NCI-H1092 (cell line): ENCODE measurements at regions not wholly inside any gene's neighbourhood (a gene's known extent, or its start where the extent isn't known, plus 50 kb on each side); places are given as distances from the start of the nearest gene placed in this dataset.
"Not testable (repeated sequence)": the region's sequence is repeated elsewhere in the genome, so short reads cannot be mapped to it uniquely, and the experiment has no call there.

Experiments
- DNase-seq: peaks from one replicate; lab custom pipeline; 2025; lab: John Stamatoyannopoulos, UW

DNA sequence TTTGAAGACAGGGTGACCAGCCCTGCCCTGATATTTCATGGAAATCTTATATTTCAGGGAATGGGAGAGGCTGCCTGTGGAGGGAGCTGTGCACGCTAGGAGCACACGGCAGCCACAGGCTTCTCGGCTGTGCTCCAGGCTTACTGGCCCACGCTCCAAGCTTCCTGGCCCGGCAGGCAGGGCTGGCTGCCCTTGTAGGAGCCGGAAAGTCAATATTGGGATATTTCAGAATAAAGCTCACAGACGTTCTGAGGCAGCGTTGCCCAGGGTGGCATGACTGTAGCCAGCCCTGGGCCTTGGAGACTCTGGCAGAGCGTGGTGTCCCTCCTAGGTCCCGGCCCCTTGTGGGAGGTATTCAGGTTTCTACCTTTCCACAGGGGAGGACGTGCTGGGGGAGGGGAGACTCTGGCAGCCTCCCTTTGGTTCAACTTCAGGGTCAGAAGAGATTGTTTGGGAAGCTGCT lies 95.6 kb downstream of the NPIPB11 start:
- DNase-seq, result no peak

GRCh38 chr16:29310243-29310642 lies 96.3 kb downstream of the NPIPB11 start:
- DNase-seq, result not testable (repeated sequence)

GRCh38 chr16:29309601-29310000 lies 96.9 kb downstream of the NPIPB11 start:
- DNase-seq, result not testable (repeated sequence)

GRCh38 chr16:29308644-29309546 lies 97.6 kb downstream of the NPIPB11 start:
- no peak for DNase-seq

DNA sequence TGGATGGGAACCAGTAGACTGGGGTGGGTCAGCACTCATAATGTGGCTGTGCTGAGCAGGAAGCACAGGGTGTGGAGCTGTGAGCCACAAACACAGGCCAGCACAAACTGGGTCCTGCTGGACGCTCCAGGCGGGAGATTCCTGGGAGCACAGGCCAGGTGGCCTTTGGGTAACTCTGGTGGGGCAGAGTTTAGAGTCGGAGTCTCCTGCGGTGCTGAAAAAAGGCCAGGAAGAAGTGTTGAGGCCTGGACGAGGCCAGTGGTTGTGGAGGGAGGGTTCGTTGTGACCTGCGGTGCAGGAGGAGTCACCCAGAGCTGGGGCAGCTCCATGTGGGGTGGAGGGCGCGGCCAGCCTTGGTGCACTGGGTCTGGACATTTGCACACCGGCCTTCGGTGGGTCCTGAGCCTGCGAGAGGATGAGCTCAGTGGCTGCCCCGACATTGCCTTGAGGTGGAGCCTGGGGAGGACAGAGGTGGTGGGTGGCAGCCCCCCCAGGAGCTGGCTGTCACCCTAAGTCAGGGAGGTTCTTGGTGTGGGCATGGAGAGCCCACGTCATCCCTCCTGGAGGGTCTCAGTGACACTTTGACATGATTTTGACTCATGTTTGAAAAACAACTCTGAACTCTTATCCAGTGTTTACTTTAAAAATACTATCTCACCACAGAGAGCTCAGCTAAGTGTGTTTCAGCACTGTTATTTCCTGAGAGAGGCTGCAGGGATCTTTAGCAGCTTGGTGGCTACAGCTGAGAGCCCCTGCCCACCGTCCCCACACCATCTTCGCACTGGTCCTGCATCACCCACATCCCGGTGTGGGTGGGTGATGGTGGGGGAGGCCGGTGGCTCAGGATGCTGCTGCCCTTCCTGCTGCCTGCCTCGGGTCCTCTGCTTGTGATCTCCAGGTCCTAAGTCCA lies 98.7 kb downstream of the NPIPB11 start:
- no peak for DNase-seq

- DNase-seq, result no peak
These were observed 99.4 kb downstream of the NPIPB11 start for GRCh38 chr16:29306943-29307597.

- no peak for DNase-seq
These were observed 100.3 kb downstream of the NPIPB11 start for GRCh38 chr16:29306201-29306600.

GRCh38 chr16:29305018-29305417 lies 101.5 kb downstream of the NPIPB11 start:
- DNase-seq, result not testable (repeated sequence)

- DNase-seq, result no peak
These were observed 102.3 kb downstream of the NPIPB11 start for GRCh38 chr16:29304251-29304650.

- no peak for DNase-seq
These were observed 103.0 kb downstream of the NPIPB11 start for GRCh38 chr16:29303520-29303919.

- DNase-seq, result no peak
These were observed 103.5 kb downstream of the NPIPB11 start for GRCh38 chr16:29302976-29303375.

GRCh38 chr16:29302433-29302832 lies 104.1 kb downstream of the NPIPB11 start:
- not testable (repeated sequence) for DNase-seq

- DNase-seq, result not testable (repeated sequence)
These were observed 104.7 kb downstream of the NPIPB11 start for GRCh38 chr16:29301662-29302285.

GRCh38 chr16:29300541-29301535 lies 105.7 kb downstream of the NPIPB11 start:
- DNase-seq, result not testable (repeated sequence)

- DNase-seq, result not testable (repeated sequence)
These were observed 106.5 kb downstream of the NPIPB11 start for GRCh38 chr16:29300030-29300491.

- DNase-seq, result not testable (repeated sequence)
These were observed 107.5 kb downstream of the NPIPB11 start for GRCh38 chr16:29298997-29299396.

- not testable (repeated sequence) for DNase-seq
These were observed 108.2 kb downstream of the NPIPB11 start for GRCh38 chr16:29298307-29298706.

DNA sequence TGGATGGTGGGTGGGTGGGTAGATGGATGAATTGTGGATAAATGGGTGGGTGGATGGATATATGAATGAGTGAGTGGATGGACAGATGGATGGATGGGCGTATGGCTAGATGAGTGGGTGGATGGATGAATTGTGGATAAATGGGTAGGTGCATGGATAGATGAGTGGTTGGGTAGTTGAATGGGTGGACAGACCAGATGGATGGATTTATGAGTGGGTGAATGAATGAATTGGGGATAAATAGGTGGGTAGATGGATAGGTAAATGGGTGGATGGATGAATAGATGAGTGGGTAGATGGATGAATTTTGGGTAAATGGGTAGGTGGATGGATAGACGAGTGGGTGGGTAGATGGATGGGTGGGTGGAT lies 108.7 kb downstream of the NPIPB11 start:
- DNase-seq, result not testable (repeated sequence)

DNA sequence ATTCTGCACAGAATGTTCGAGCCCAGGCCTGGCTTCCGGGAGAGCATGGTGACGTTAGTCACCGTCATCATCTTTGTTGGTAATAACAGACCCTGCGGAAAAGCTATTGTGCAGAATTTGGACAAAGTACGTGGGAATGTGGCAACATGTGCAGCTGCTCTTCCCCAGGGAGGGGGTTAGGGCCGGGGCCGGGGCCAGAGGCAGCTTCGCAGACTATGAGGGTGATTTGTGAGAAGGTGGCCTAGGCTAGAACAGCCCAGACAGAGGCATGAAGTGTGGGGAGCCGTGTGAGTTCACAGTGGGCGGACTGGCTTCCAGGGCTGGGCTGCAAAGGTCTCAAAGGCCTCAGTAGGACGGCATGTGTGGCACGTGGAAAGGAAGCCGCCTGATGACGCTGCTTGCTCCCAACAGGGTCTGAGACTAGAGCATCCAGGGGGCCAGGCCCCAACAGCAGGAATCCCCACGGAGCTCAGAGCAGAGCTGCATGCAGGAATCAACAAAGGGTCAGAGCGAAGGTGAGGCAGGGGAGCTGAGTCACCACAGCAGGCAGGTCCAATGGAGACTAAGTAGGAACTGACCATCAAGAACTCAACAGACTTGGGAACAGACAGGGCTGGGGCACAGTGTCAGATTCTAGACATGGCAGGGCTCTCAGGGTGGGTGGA lies 109.2 kb downstream of the NPIPB11 start:
- DNase-seq, result not testable (repeated sequence)

DNA sequence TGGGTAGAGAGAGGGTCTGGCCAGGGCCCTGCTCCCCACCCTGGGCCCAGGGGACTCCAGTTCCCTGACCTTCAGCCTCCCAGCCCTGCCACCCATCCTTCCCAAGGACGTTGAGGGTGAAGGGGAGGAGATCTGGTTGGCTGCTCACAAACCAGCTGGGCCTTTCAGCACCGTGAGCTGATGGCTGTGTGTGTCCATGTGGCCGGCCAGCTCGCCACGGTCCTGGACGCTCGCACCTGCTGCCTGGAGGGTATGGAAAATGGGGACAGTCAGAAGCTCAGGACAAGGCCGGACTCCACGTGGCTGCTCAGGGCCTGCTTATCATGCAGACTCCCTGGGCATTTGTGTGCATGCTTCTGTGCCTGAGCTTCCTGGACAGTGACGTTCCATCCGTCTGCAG lies 110.3 kb downstream of the NPIPB11 start:
- DNase-seq, result not testable (repeated sequence)
